Gastroesophageal sphincter (tissue), 3 donors: ENCODE measurements at regions not wholly inside any gene's neighbourhood (a gene's known extent, or its start where the extent isn't known, plus 50 kb on each side); places are given as distances from the start of the nearest gene placed in this dataset.

Experiments used
- CTCF ChIP-seq, 4 experiments: fragments of 200-600 bp in 2 of 4; fragments of 450-650 bp in 2 of 4; sonication (generic) in 1 of 4; IDR thresholded peaks; one replicate each; pipeline ENCODE4 v1.5.1; 2017 to 2019; ENCODE audit warnings: antibody characterized with exemption in 4 of 4, mild to moderate bottlenecking in 2 of 4, moderate library complexity in 2 of 4
- POLR2AphosphoS5 ChIP-seq: sonication (generic); formaldehyde crosslinking; IDR thresholded peaks from one replicate; pipeline ENCODE4 v1.6.1; 2017; ENCODE audit warnings: antibody characterized with exemption

- TF ChIP-seq CTCF (IDR thresholded peaks at IDR 0.05) (no peak), POLR2AphosphoS5 (no peak)
Measured at GRCh38 chr1:73771396-73771795, 426.6 kb downstream of the LRRIQ3 start.
